SK-N-SH (cell line): ENCODE measurements at regions not wholly inside any gene's neighbourhood (a gene's known extent, or its start where the extent isn't known, plus 50 kb on each side); places are given as distances from the start of the nearest gene placed in this dataset.
A peak's percentile ranks its signal among the peaks of the same experiment; 100 is the strongest.

Source experiments
- CTCF ChIA-PET: fragments of 300-600, 350-600 bp; formaldehyde crosslinking; extraction: SDS; loops from one replicate; lab custom pipeline; 2021; lab: Yijun Ruan, JAX
- POLR2A ChIA-PET: fragments of 350-600 bp; sonication (Branson Sonifier 250); formaldehyde crosslinking; extraction: SDS; loops from one replicate; lab custom pipeline; 2020; ENCODE audit warnings: antibody characterized with exemption, inconsistent platforms; lab: Yijun Ruan, JAX
- DNase-seq: peaks from one replicate; pipeline ENCODE4 v3.0.0; 2012
- H2AFZ ChIP-seq: fragments of 200-600 bp; sonication (generic); 2 replicates; pipeline ENCODE4 v1.8.1; 2016; ENCODE audit warnings: antibody characterized with exemption, mild to moderate bottlenecking, low read depth
- H3F3A ChIP-seq: fragments of 200-600 bp; sonication (generic); replicated peaks from 2 replicates; pipeline ENCODE3; 2016; ENCODE audit warnings: antibody characterized with exemption, mild to moderate bottlenecking; ENCODE audit not compliant: insufficient read depth
- H3K27ac ChIP-seq, 2 experiments: fragments of 200-500 bp in 1 of 2; fragments of 200-600 bp in 1 of 2; sonication (Bioruptor generic) in 1 of 2; sonication (generic), shearing (Covaris generic) in 1 of 2; 2 replicates each; pipeline versions ENCODE4 v1.5.1 to v1.6.1; 2014 to 2016; ENCODE audit warnings: low read depth in 2 of 2, inconsistent platforms in 1 of 2, low read length in 1 of 2, mild to moderate bottlenecking in 1 of 2, mixed read lengths in 1 of 2
- H3K27me3 ChIP-seq: fragments of 200-600 bp; sonication (generic), shearing (Covaris generic); 2 replicates; pipeline ENCODE4 v1.6.1; 2016; ENCODE audit warnings: mixed run types; ENCODE audit not compliant: insufficient read depth
- H3K36me3 ChIP-seq, 2 experiments: fragments of 200-500 bp in 1 of 2; fragments of 200-600 bp in 1 of 2; sonication (Bioruptor generic) in 1 of 2; sonication (generic) in 1 of 2; replicated peaks in 1 of 2; 2 replicates each; pipeline versions ENCODE3 to v1.5.1; 2014 to 2016; ENCODE audit warnings: low read length in 1 of 2, mild to moderate bottlenecking in 1 of 2; ENCODE audit not compliant: insufficient read depth in 2 of 2, control insufficient read depth in 1 of 2
- H3K4me1 ChIP-seq, 2 experiments: fragments of 200-500 bp in 1 of 2; fragments of 200-600 bp in 1 of 2; sonication (Bioruptor generic) in 1 of 2; sonication (generic), shearing (Covaris generic) in 1 of 2; 2 replicates each; pipeline versions ENCODE4 v1.5.1 to v1.6.1; 2014 to 2016; ENCODE audit warnings: low read depth in 1 of 2, low read length in 1 of 2, mixed run types in 1 of 2; ENCODE audit not compliant: insufficient read depth in 2 of 2, control insufficient read depth in 1 of 2
- H3K4me2 ChIP-seq: fragments of 200-600 bp; sonication (generic), shearing (Covaris generic); 2 replicates; pipeline ENCODE4 v1.6.1; 2017; ENCODE audit warnings: mixed run types
- H3K4me3 ChIP-seq, 2 experiments: fragments of 200-500 bp in 1 of 2; fragments of 200-600 bp in 1 of 2; sonication (Bioruptor generic) in 1 of 2; sonication (generic), shearing (Covaris generic) in 1 of 2; 2 replicates each; pipeline versions ENCODE4 v1.5.1 to v1.8.1; 2014 to 2016; ENCODE audit warnings: low read depth in 2 of 2, inconsistent platforms in 1 of 2, low read length in 1 of 2, mild to moderate bottlenecking in 1 of 2, mixed read lengths in 1 of 2, moderate library complexity in 1 of 2
- H3K79me2 ChIP-seq: fragments of 200-600 bp; sonication (generic); 2 replicates; pipeline ENCODE4 v1.8.1; 2017; ENCODE audit warnings: mild to moderate bottlenecking; ENCODE audit not compliant: insufficient read depth
- H3K9ac ChIP-seq: fragments of 200-600 bp; sonication (generic); 2 replicates; pipeline ENCODE4 v1.6.1; 2017; ENCODE audit warnings: mixed run types
- H3K9me2 ChIP-seq: fragments of 200-600 bp; sonication (generic); 2 replicates; pipeline ENCODE4 v1.6.1; 2017; ENCODE audit warnings: mixed run types
- H3K9me3 ChIP-seq: fragments of 200-600 bp; sonication (generic); 2 replicates; pipeline ENCODE4 v1.6.1; 2017; ENCODE audit warnings: mixed run types, mild to moderate bottlenecking, moderate library complexity
- H4K20me1 ChIP-seq: fragments of 200-600 bp; sonication (generic); 2 replicates; pipeline ENCODE4 v1.6.1; 2017; ENCODE audit warnings: mild to moderate bottlenecking, mixed run types; ENCODE audit not compliant: insufficient read depth
- CHD2 ChIP-seq: fragments of 150-350 bp; IDR thresholded peaks from 2 replicates; pipeline ENCODE4 v1.6.1; 2018; ENCODE audit warnings: low read length; ENCODE audit not compliant: partially characterized antibody
- CTCF ChIP-seq: fragments of 200-600 bp; sonication (generic); IDR thresholded peaks from 2 replicates; pipeline ENCODE4 v1.6.1; 2017; ENCODE audit warnings: antibody characterized with exemption, mild to moderate bottlenecking, moderate library complexity
- ELF1 ChIP-seq: IDR thresholded peaks from 2 replicates; pipeline ENCODE4 v1.4.0; 2012
- EP300 ChIP-seq, 2 experiments: IDR thresholded peaks; 2 replicates each; pipeline versions ENCODE4 v1.4.0 to v1.6.1; 2012; ENCODE audit warnings: borderline replicate concordance in 1 of 2, low read depth in 1 of 2, low read length in 1 of 2
- FOSL2 ChIP-seq: IDR thresholded peaks from 2 replicates; pipeline ENCODE4 v1.4.0; 2012; ENCODE audit warnings: low read depth, mild to moderate bottlenecking, moderate library complexity, borderline replicate concordance
- FOXJ3 ChIP-seq: sonication (generic); formaldehyde crosslinking; IDR thresholded peaks from 2 replicates; pipeline ENCODE4 v1.5.1; 2020; ENCODE audit warnings: mild to moderate bottlenecking, missing genetic modification reagents
- GATA2 ChIP-seq: sonication (generic); formaldehyde crosslinking; IDR thresholded peaks from 2 replicates; pipeline ENCODE4 v1.5.0; 2020; ENCODE audit warnings: mild to moderate bottlenecking, missing genetic modification reagents
- IRF3 ChIP-seq: fragments of 150-350 bp; IDR thresholded peaks from 2 replicates; pipeline ENCODE4 v1.6.1; 2016; ENCODE audit warnings: mild to moderate bottlenecking, low read depth, low read length
- JUND ChIP-seq: IDR thresholded peaks from 2 replicates; pipeline ENCODE4 v1.4.0; 2012
- PBX3 ChIP-seq: IDR thresholded peaks from 2 replicates; pipeline ENCODE4; 2012
- RAD21 ChIP-seq: IDR thresholded peaks from 2 replicates; pipeline ENCODE4 v1.6.1; 2012; ENCODE audit warnings: mild to moderate bottlenecking, low read length
- REST ChIP-seq: IDR thresholded peaks from 2 replicates; pipeline ENCODE4 v1.6.1; 2012; ENCODE audit warnings: mild to moderate bottlenecking, low read depth, low read length, moderate library complexity
- RFX5 ChIP-seq: IDR thresholded peaks from 2 replicates; pipeline ENCODE4 v1.6.1; 2012; ENCODE audit warnings: mild to moderate bottlenecking, improper control_type of control experiment, low read length
- SIN3A ChIP-seq: IDR thresholded peaks from 2 replicates; pipeline ENCODE4 v1.6.1; 2012; ENCODE audit warnings: low read depth, mild to moderate bottlenecking, low read length, moderate library complexity, borderline replicate concordance
- TCF12 ChIP-seq: IDR thresholded peaks from 2 replicates; pipeline ENCODE4 v1.4.0; 2012
- YY1 ChIP-seq: IDR thresholded peaks from 2 replicates; pipeline ENCODE4 v1.4.0; 2012; ENCODE audit warnings: low read depth, mild to moderate bottlenecking
- WGBS: methylation state at CpG from one replicate; pipeline ENCODE4 v1.1.6; 2017; ENCODE audit warnings: low lambda C conversion rate; 5-methylcytosine and 5-hydroxymethylcytosine counted together

- H3K9ac ChIP-seq, result no peak overlapping the region
- peaks cover 0 to 4% of the 10 kb centered on the region in 2 experiments; a peak in 1 of 4 replicates for H3K4me1 ChIP-seq
- DNase-seq, result peak; percentile 47
- H3K9me3 ChIP-seq, result no peaks in the 10 kb centered on the region; the same call in 1 of the 2 replicates
- ChIA-PET POLR2A (no interaction called here), CTCF (no interaction called here)
- no peak overlapping the region for H3K4me3 ChIP-seq
- H3F3A ChIP-seq, result no peaks in the 10 kb centered on the region
- H3K27me3 ChIP-seq, result no peaks in the 10 kb centered on the region
- TF ChIP-seq GATA2 (CRISPR knock-in tag), result peak; percentile 79
- peak in 1 of 2 experiments; percentile 75; a peak in 2 of 4 replicates for TF ChIP-seq EP300 (IDR thresholded peaks at IDR 0.05; ENCODE audit: borderline replicate concordance in 1 of 2, low read depth in 1 of 2, low read length in 1 of 2)
- TF ChIP-seq RFX5, result no peak
- TF ChIP-seq CTCF, result no peak
- no peak for TF ChIP-seq SIN3A
- peak; percentile 64; the same call in 1 of the 2 replicates for TF ChIP-seq FOXJ3 (CRISPR knock-in tag)
- TF ChIP-seq ELF1, result no peak
- TF ChIP-seq FOSL2, result no peak
- no peak for TF ChIP-seq IRF3
- peak; percentile 19; the same call in 1 of the 2 replicates for TF ChIP-seq TCF12
- TF ChIP-seq REST, result no peak
- peak; percentile 8; the same call in 1 of the 2 replicates for TF ChIP-seq RAD21
- no peak for TF ChIP-seq YY1
- no peak for TF ChIP-seq CHD2
- TF ChIP-seq JUND, result no peak
- TF ChIP-seq PBX3, result no peak
- no peak overlapping the region for H2AFZ ChIP-seq
- H3K36me3 ChIP-seq, result no peaks in the 10 kb centered on the region
- no peaks in the 10 kb centered on the region for H3K79me2 ChIP-seq
- no peak overlapping the region; a peak in 1 of 4 replicates for H3K27ac ChIP-seq
- H3K9me2 ChIP-seq, result no peaks in the 10 kb centered on the region
- H3K4me2 ChIP-seq, result no peak overlapping the region
- 26% methylated on average over 5 of the region's 5 CpGs for WGBS
- H4K20me1 ChIP-seq, result no peaks in the 10 kb centered on the region
Measured at GRCh38 chr7:68364886-68365625, 1233.2 kb upstream of the AUTS2 start.
